H9 (cell line): ENCODE measurements at regions not wholly inside any gene's neighbourhood (a gene's known extent, or its start where the extent isn't known, plus 50 kb on each side); places are given as distances from the start of the nearest gene placed in this dataset.

ENCODE experiments used
- DNase-seq: peaks from one replicate; pipeline ENCODE4 v3.0.0-alpha.2; 2017
- H2AFZ ChIP-seq: one replicate; pipeline ENCODE4 v1.6.1; 2013; ENCODE audit warnings: mild to moderate bottlenecking, low read length, control low read depth, moderate library complexity
- H2AK5ac ChIP-seq: 2 replicates; pipeline ENCODE4 v1.6.1; 2013; ENCODE audit warnings: low read length, control low read depth, mixed read lengths; ENCODE audit not compliant: insufficient read length
- H2BK120ac ChIP-seq: one replicate; pipeline ENCODE4 v1.6.1; 2013; ENCODE audit warnings: low read depth, mild to moderate bottlenecking, low read length, control low read depth, inconsistent platforms; ENCODE audit not compliant: poor library complexity, severe bottlenecking
- H2BK12ac ChIP-seq: 2 replicates; pipeline ENCODE4 v1.6.1; 2013; ENCODE audit warnings: low read length, control low read depth, mixed read lengths, low read depth; ENCODE audit not compliant: insufficient read length
- H2BK15ac ChIP-seq: 2 replicates; pipeline ENCODE4 v1.6.1; 2013; ENCODE audit warnings: low read depth, low read length, control low read depth
- H2BK20ac ChIP-seq: one replicate; pipeline ENCODE4 v1.6.1; 2013; ENCODE audit warnings: low read depth, mild to moderate bottlenecking, low read length, control low read depth, inconsistent platforms; ENCODE audit not compliant: poor library complexity, severe bottlenecking
- H2BK5ac ChIP-seq: 2 replicates; pipeline ENCODE4 v1.6.1; 2013; ENCODE audit warnings: low read length, control low read depth, mixed read lengths; ENCODE audit not compliant: insufficient read length
- H3K14ac ChIP-seq: 2 replicates; pipeline ENCODE4 v1.6.1; 2013; ENCODE audit warnings: low read length, control low read depth; ENCODE audit not compliant: insufficient read depth
- H3K18ac ChIP-seq: 2 replicates; pipeline ENCODE4 v1.6.1; 2013; ENCODE audit warnings: low read depth, mild to moderate bottlenecking, mixed read lengths, low read length, control low read depth; ENCODE audit not compliant: insufficient read length
- H3K23ac ChIP-seq: 2 replicates; pipeline ENCODE4 v1.6.1; 2013; ENCODE audit warnings: low read length, control low read depth, mixed read lengths, low read depth; ENCODE audit not compliant: insufficient read length
- H3K23me2 ChIP-seq: 2 replicates; pipeline ENCODE4 v1.6.1; 2013; ENCODE audit warnings: low read depth, mild to moderate bottlenecking, mixed read lengths, low read length, control low read depth; ENCODE audit not compliant: insufficient read length, poor library complexity, severe bottlenecking
- H3K27ac ChIP-seq: 2 replicates; pipeline ENCODE4 v1.5.1; 2013; ENCODE audit warnings: low read length, control low read depth, mixed read lengths, low read depth; ENCODE audit not compliant: insufficient read length
- H3K27me3 ChIP-seq: 2 replicates; pipeline ENCODE4 v1.6.1; 2013; ENCODE audit warnings: low read length, control low read depth, inconsistent platforms; ENCODE audit not compliant: insufficient read depth
- H3K4ac ChIP-seq: 2 replicates; pipeline ENCODE4 v1.6.1; 2013; ENCODE audit warnings: low read depth, mild to moderate bottlenecking, control low read depth, inconsistent platforms, low read length, moderate library complexity
- H3K4me1 ChIP-seq: 2 replicates; pipeline ENCODE4 v1.6.1; 2013; ENCODE audit warnings: low read length, control low read depth, inconsistent platforms; ENCODE audit not compliant: insufficient read depth
- H3K4me2 ChIP-seq: 2 replicates; pipeline ENCODE4 v1.6.1; 2013; ENCODE audit warnings: low read length, control low read depth, mixed read lengths; ENCODE audit not compliant: insufficient read length, insufficient read depth
- H3K56ac ChIP-seq: 2 replicates; pipeline ENCODE4 v1.6.1; 2013; ENCODE audit warnings: low read depth, mild to moderate bottlenecking, mixed read lengths, low read length, control low read depth; ENCODE audit not compliant: insufficient read length
- H3K79me1 ChIP-seq: 2 replicates; pipeline ENCODE4 v1.6.1; 2013; ENCODE audit warnings: low read depth, mild to moderate bottlenecking, moderate library complexity, low read length, control low read depth, inconsistent platforms; ENCODE audit not compliant: insufficient read depth, poor library complexity, severe bottlenecking
- H3K79me2 ChIP-seq: 2 replicates; pipeline ENCODE4 v1.6.1; 2013; ENCODE audit warnings: low read length, control low read depth, inconsistent platforms; ENCODE audit not compliant: insufficient read depth
- H3K9ac ChIP-seq: 2 replicates; pipeline ENCODE4 v1.6.1; 2013; ENCODE audit warnings: low read length, control low read depth, mixed read lengths; ENCODE audit not compliant: insufficient read length; ENCODE audit errors: extremely low read depth
- H3K9me3 ChIP-seq: one replicate; pipeline ENCODE4 v1.6.1; 2013; ENCODE audit warnings: low read depth, low read length, inconsistent platforms; ENCODE audit not compliant: control insufficient read depth
- H3T11ph ChIP-seq: one replicate; pipeline ENCODE4 v1.6.1; 2013; ENCODE audit warnings: mild to moderate bottlenecking, low read length, control low read depth, inconsistent platforms
- H4K20me1 ChIP-seq: one replicate; pipeline ENCODE4 v1.6.1; 2013; ENCODE audit not compliant: control insufficient read depth, insufficient read length, insufficient read depth
- H4K5ac ChIP-seq: 2 replicates; pipeline ENCODE4 v1.6.1; 2013; ENCODE audit warnings: low read depth, mild to moderate bottlenecking, mixed read lengths, low read length, control low read depth; ENCODE audit not compliant: insufficient read length
- H4K8ac ChIP-seq: replicated peaks from 2 replicates; pipeline ENCODE4 v1.6.1; 2013; ENCODE audit warnings: low read length, control low read depth, mixed read lengths, low read depth; ENCODE audit not compliant: insufficient read length
- H4K91ac ChIP-seq: 2 replicates; pipeline ENCODE4 v1.6.1; 2013; ENCODE audit warnings: low read depth, mild to moderate bottlenecking, moderate library complexity, mixed read lengths, low read length, control low read depth; ENCODE audit not compliant: insufficient read length
- H3K27ac Mint-ChIP-seq, 3 experiments: 2 replicates in 2 of 3; 3 replicates in 1 of 3; pipeline ENCODE4 v1.8.0; 2020 to 2021; ENCODE audit warnings: mixed read lengths in 3 of 3, mild to moderate bottlenecking in 1 of 3, moderate library complexity in 1 of 3
- H3K27me3 Mint-ChIP-seq: 2 replicates; pipeline ENCODE4 v1.8.0; 2021; ENCODE audit warnings: low read depth, mild to moderate bottlenecking, moderate library complexity, mixed read lengths
- H3K36me3 Mint-ChIP-seq, 3 experiments: 2 replicates in 2 of 3; 3 replicates in 1 of 3; pipeline ENCODE4 v1.8.0; 2020 to 2021; ENCODE audit warnings: low read depth in 3 of 3, mixed read lengths in 3 of 3; ENCODE audit not compliant: insufficient read depth in 1 of 3
- H3K4me1 Mint-ChIP-seq, 2 experiments: 2 replicates each; pipeline ENCODE4 v1.8.0; 2020; ENCODE audit warnings: mixed read lengths in 2 of 2
- H3K4me3 Mint-ChIP-seq, 2 experiments: 2 replicates in 1 of 2; 3 replicates in 1 of 2; pipeline ENCODE4 v1.8.0; 2020 to 2021; ENCODE audit warnings: mild to moderate bottlenecking in 2 of 2, mixed read lengths in 2 of 2, moderate library complexity in 1 of 2
- H3K9me3 Mint-ChIP-seq, 2 experiments: 2 replicates in 1 of 2; 3 replicates in 1 of 2; pipeline ENCODE4 v1.8.0; 2020; ENCODE audit warnings: mild to moderate bottlenecking in 2 of 2, mixed read lengths in 2 of 2, moderate library complexity in 1 of 2
- CTCF ChIP-seq: fragments of 200-600 bp; sonication (generic); conservative IDR thresholded peaks from 3 replicates; pipeline ENCODE4 v1.8.0; 2021; ENCODE audit warnings: antibody characterized with exemption, mild to moderate bottlenecking
- WGBS: extraction: QIAGEN DNeasy Blood & Tissue Kit; methylation state at CpG from one replicate; pipeline ENCODE4 v1.1.7; 2013; ENCODE audit warnings: missing lambda C conversion rate, low lambda C conversion rate, mixed read lengths; ENCODE audit not compliant: insufficient read length; ENCODE audit errors: extremely low coverage; 5-methylcytosine and 5-hydroxymethylcytosine counted together

DNA sequence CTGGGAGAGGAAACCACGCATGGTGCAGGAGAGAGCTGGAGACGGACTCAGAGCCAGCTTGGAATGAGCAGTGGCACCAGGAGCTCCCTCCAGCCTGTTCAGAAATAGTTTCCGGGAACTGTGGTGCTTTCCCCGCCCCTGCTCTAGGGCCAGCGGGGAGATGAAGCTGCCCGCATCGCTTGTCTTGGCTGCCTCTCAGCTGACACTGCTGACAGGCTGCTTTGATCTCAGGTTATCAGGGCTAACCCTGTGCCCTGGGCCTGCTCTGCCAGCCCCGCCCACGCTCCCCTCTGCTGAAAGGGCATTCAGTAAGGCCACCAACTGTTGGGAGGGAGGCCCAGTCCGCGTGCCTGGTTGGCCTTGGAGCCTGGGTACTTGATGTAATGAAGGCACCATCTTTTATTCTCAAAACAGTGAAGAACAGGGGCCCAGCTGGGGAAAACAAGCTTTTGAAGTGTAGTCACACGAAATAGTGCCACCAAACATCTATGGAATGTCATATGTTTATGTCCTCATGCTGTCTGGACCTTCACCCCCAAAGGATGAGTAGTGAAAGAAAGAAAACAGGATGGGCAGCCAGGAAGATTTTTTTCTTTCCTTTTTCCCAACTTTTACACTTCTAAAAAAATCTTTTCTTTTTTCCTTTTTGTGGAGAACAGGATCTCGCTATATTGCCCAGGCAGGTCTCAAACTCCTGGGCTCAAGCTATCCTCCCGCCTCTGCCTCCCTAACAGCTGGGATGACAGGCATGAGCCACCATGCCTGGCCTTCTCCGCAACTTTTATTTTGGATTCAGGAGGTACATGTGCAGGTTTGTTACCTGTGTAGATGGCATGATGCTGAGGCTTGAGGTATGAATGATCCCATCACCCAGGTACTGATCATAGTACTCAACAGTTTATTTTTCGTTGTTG is 115.9 kb upstream of the TBX3 start:
- no peaks in the 10 kb centered on the region for H3K4me1 ChIP-seq
- peak; percentile 64 for DNase-seq
- Mint-ChIP-seq H3K4me1 (peaks cover 5 to 8% of the 10 kb centered on the region in 2 experiments; a peak in 3 of 4 replicates), H3K27ac (peak overlapping the region in 1 of 3 experiments; percentile 62; a peak in 1 of 7 replicates), H3K9me3 (no peaks in the 10 kb centered on the region; a peak in 1 of 5 replicates), H3K4me3 (no peak overlapping the region), H3K27me3 (no peaks in the 10 kb centered on the region), H3K36me3 (no peaks in the 10 kb centered on the region)
- no peaks in the 10 kb centered on the region for H3K23me2 ChIP-seq
- no peak overlapping the region for H2BK20ac ChIP-seq
- WGBS = no CpG with 5 or more reads among the region's 16 CpGs
- TF ChIP-seq CTCF = no peak
- no peak overlapping the region for H2BK5ac ChIP-seq
- H3K23ac ChIP-seq = no peak overlapping the region
- H2AFZ ChIP-seq = no peak overlapping the region
- no peak overlapping the region for H2BK120ac ChIP-seq
- H3K27me3 ChIP-seq = no peaks in the 10 kb centered on the region
- no peaks in the 10 kb centered on the region for H3K79me2 ChIP-seq
- H3K9ac ChIP-seq = no peak overlapping the region
- H4K8ac ChIP-seq = no peak overlapping the region
- H3K56ac ChIP-seq = no peak overlapping the region
- no peaks in the 10 kb centered on the region for H3K79me1 ChIP-seq
- no peak overlapping the region for H3K27ac ChIP-seq
- no peak overlapping the region for H3K14ac ChIP-seq
- no peak overlapping the region for H2BK12ac ChIP-seq
- no peaks in the 10 kb centered on the region for H3K9me3 ChIP-seq
- H3T11ph ChIP-seq = no peak overlapping the region
- no peaks in the 10 kb centered on the region for H4K20me1 ChIP-seq
- no peak overlapping the region for H3K4me2 ChIP-seq
- no peak overlapping the region for H2BK15ac ChIP-seq
- H2AK5ac ChIP-seq = no peak overlapping the region
- no peak overlapping the region for H3K18ac ChIP-seq
- no peak overlapping the region for H3K4ac ChIP-seq
- no peak overlapping the region for H4K91ac ChIP-seq
- H4K5ac ChIP-seq = no peak overlapping the region
